ENCODE measurements at regions not wholly inside any gene's neighbourhood (a gene's known extent, or its start where the extent isn't known, plus 50 kb on each side); places are given as distances from the start of the nearest gene placed in this dataset.
A peak's percentile ranks its signal among the peaks of the same experiment; 100 is the strongest.

DNA sequence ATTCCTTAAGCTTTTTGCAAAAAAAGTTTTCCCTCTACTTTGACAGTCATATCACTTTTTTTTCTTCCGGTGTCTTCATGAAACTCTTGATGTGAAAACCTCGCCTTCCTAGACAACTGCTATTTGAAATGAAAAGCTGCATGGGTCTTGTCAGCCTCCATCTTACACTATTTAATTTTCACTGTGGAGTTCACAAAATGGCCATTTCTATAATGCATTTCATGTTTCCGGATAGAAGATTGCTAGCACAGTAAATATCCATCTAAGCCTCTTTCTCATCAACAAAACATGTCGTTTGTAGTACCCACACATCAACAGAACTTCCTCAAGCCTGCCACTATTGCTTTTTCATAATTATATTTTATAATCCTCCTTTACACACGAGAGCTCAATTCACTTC, 204.9 kb upstream of the ID4 start:
- no peak for DNase-seq

DNA sequence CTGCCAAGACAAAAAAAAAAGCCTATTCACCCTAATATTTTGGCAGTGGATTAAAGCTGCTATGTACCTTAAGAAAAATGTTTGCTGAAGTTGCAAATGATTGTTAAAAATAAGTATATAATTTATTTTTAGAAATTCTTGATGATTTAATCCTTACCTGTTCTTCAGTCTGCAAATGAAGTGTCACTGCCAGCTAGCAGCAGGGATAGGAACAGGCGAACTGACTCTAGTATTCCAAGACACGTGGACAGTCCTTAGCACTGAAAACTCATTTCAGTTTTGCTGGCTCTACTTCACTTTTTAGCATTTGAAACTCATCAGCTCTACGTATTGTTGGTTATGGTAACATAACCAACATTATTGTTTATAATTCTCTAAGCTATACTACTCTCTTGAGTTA, 204.4 kb upstream of the ID4 start:
- no peak for DNase-seq

DNA sequence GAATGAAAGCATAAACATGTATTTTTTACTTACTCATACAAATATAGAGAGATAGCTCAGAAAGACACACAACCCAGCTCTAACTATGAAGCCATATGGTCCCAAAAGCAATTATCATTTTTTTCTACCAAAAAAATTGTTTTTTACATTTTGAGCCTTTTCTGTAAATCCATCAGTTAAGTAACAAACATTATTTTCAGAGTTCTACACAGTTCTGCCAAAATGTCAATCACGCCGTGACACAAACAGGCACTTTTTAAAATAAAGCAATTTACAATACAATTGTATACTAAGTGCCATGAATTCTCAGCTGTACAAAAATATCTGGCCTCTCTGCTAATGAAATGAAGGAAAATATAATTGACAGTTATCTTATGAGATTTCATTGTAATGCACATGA, 201.4 kb upstream of the ID4 start:
- no peak for DNase-seq

DNA sequence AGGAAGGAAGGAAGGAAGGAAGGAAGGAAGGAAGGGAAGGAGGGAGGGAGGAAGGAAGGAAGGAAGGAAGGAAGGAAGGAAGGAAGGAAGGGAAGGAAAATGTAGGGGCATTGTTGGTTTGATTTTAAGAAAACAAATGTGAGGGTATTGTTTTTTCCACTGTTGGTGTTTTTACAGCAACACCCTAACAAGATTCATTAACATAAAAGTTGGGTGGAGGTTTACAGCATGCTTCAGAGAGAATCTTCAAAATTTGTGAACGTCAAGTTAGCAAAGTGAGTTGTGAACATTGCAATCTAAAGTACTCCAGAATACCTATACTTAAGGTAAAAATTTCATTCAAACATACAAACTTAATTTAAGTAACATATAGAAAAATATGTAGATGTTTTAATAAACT, 200.2 kb upstream of the ID4 start:
- DNase-seq, result no peak

DNA sequence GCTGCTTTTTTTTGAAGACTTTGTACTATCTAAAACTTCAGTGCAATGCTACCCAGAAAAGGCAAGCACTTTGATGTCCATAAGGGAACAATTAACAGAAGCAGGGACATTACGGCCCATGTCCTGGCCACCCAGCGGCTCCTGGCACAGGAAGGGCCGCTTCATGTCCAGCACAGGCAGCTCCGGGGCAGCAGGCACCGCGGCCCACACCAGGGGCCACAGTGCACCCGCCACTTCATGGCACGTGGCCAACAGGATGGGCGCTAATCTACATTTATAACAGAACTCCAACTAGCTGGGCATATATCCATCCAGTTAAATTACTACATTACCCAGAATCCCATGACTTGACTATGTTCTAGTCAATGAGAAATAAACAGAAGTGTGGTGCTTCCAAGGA, 198.2 kb upstream of the ID4 start:
- DNase-seq, result no peak

DNA sequence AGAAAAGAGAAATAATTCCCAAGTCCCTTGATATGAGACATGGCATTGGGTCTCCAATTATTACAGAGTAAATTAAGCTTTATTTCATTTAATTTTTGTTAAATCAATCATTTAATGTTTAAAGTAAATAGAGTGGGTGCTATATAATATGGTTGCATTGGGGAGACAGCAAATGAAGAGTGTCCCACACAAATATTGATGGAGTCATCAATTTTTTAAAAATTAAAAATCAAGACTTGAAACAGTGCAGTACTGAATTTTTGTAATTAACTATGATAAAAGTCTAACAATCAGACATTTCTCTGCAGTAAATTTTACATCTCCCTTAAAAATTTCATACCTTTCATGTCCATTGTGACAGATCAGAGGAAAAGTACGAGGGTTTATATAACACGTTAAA, 193.9 kb upstream of the ID4 start:
- no peak for DNase-seq

DNA sequence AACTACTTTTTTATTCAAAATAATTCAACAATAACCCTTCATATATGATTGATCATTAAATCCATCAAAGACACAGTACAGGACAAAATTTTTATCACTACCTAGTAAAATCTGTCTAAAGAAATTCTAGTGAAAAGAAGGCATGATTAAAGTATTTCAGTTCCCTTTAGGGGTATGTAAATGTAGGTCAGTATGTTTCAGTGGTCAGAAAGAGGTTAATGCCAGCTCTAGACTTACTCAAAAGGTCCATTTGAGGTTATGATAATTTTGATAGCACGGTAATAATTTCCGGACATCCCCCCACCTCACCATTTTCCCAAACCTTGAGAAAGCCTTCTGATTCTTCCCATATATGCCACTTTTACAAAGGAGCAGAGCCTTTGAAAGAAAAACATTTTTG, 193.5 kb upstream of the ID4 start:
- DNase-seq, result no peak

DNA sequence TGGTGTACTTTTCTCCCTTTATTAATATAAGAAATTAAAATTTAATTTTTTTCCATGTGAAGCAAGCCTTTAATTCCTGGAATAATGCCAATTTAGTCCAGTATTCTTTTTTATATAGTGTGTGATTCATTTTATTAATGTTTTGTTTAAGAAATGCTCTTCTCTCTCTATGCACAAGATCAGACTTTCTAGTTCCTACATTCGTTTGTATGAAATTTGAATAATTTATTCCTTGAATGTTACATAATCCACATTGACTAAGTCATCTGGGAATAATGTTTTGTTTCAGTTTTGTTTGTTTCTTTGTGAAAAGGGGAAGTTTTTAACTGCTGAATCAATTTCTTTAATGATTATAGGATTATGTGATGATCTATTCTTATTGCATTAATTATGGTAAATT, 181.4 kb upstream of the ID4 start:
- DNase-seq, result no peak

DNA sequence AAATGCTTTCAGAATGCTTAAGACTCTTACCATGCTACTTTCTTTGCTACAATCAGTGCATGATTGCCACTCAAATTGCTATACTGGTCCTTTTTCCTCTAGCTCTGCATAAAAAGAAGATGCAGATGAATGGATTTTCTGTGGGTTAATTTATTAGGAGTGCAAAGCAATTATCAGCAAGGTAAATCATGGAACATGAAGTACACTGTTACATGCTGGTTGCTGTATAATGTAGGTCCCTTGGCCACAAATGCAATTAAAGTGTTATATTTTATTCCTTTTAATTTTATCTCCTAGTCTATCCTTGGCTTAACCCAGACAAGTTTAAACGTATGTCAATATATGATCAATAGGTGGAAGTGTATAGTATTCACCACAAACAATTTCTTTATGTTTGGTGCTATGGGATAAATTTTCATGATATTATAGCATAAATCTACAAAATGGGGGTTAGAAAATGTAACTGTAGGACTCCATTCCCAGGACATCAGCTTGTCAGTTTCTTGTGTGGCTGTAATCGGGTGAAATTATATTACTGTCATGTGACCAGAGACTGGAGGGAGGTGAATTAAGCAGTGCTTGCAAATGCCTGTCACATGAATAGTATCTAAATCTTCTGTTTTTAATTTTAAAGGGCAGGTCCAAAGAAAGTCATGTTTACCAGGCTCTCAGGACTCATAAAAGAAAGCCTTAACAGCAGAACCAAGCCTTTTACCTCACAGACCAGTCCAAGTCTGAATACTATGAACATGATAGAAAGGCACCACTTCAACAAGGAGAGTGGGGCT, 176.9 kb upstream of the ID4 start:
- DNase-seq, result no peak

DNA sequence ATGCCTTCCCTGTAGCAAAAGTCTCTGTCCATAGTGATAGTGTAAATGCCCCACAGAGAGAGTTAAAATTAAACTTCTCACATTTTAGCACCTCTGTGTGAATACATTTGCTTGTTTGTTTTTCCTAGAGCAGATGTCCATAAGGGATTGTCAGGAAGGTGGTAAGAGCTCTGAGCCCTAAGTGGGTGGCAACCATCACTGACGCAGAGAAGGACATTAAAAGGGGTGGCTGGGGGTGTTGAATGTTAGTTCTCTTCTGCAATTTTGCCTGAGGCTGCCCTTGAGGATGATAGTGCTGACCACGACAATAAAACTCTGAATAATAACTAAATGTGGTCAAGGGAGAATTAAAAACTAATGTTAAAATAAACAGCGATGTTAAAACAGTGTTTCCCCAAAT, 174.3 kb upstream of the ID4 start:
- no peak for DNase-seq

DNA sequence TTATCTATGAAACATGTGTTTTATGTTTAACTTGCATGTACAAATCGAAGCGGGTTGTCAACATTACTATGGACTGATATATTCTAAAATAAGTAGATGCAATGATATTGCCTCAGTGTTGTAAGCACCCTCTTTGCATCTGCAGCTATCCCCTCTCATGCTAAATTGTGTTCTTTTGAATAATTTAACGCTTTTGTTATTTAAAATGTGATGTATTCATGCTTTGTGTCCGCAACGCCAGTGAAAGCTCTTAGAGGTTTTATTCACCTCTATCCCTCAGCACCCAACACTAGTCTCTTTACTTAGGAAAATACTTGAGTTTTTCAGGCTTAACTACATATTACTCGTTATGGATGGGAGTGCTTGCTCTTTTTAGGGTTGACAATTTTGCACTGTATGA, 173.7 kb upstream of the ID4 start:
- no peak for DNase-seq

DNA sequence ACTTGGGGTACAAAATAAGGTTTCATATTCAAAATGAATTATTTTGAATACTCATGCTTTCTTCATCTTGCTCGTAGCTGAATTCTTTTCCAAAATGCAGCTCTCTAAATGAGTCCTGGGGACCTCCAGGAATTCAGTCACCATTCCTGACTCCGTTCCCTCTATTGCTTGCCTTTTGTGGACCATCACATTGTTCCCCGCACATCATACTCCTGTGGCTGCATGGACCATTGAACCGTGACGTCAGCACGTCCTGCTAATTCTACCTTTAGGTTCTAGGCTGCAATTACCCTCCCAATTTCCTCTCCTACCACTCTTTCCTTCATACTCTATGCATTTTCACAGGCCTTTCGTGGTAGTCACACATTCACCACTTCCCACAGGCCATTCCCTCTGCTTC, 173.1 kb upstream of the ID4 start:
- no peak for DNase-seq

DNA sequence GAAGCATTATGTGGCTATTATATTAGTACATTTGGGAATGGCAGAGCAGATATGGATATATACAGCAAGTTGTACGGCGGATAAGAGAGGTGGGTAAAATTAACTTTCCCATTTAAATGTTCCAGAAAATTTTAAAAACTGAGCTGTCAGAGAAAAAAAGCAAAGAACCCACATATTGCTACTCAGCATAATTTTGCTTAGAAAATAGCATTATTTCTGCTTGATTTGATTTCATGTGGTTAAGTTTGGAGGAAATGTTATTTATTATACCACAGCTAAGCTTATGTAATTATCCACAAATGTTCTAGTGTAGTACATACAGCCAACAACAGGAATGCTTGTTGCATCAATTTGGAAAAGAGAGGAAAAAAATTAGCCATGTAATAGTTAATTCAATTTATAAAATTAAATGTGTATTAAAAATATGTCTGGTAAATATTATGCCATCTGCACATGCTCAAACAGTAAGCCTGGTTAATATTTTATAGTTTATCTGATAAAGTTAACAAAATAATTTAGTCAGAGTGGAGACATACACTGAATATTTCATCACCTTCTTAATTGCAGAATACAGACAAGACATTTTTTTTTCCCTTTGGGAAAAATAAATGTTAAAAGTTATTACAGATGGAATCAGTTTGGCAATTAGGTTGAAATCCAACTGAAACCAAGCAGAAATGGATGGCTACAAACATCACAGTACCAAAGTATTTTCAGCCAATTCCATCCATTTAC, 172.1 kb upstream of the ID4 start:
- DNase-seq, result peak; percentile 41

DNA sequence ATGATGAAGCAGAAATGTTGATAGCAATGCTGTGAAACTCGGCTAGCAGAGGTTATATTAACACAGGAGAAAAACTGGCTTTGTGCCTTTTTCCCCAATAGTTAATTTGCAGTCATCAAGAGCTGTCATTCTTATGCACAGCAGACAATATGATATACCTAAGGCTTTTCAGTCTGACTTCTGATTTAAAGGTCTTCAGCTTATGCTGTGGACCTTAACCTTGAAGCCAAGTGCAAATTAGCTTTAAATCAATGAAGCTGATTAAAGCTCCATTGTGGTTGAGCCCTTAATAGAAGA, 171.6 kb upstream of the ID4 start:
- DNase-seq, result no peak

DNA sequence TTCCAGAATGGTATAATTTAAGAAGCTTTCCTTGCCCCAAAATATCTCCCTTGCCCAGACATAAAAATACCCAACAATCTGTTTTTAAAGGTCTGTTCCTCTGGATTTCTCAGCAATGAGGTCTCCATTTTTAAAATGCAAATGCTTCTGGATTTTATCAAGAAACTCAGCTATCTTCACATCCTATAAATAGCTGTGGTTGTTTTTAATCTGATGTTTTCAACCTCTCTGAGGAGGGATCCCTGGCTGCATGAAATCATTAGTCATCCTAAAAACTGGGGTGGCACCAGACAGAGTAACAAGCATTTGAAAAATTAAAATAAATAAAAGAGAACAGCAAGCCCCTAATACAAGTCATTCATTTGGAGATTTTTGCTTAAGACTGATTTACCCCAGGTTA, 168.5 kb upstream of the ID4 start:
- DNase-seq, result peak; percentile 53

DNA sequence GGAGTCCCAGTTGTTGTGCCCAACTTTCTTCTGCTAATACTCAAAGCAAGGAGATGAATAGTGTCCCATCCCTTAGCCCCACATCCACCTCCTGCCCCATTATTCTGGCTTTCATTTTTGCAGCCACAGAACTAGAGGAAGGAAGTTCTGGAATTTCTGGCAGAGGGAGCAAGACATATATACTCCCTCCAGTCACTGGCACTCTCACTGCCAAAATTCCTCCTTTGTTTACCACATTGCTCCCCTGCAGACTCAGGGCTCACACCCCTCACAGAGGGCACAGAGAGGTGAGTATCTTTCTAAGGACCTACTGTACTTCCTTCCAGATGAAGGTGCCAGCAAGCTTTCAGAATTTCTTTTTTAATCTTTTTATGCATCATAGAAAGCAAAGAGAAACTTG, 168.0 kb upstream of the ID4 start:
- peak; percentile 76 for DNase-seq

DNA sequence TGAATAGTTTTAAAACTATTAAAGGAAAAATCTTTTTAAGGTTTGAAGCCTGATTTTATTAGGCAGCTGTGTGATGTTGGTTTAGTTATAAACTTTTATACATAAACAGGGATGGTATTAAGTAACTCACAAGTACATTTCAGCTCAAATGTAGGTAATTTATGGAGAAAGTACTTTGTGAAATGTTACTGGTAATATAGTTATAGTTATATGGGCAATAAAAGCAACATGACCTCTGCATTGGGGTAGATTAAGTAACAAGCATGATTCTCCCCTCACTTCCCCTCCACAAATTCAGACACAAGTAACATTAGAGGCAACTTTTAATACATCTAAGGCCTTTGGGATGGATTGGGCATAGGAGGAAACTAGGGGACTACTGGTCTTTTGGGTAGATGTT, 154.3 kb upstream of the ID4 start:
- DNase-seq, result no peak

DNA sequence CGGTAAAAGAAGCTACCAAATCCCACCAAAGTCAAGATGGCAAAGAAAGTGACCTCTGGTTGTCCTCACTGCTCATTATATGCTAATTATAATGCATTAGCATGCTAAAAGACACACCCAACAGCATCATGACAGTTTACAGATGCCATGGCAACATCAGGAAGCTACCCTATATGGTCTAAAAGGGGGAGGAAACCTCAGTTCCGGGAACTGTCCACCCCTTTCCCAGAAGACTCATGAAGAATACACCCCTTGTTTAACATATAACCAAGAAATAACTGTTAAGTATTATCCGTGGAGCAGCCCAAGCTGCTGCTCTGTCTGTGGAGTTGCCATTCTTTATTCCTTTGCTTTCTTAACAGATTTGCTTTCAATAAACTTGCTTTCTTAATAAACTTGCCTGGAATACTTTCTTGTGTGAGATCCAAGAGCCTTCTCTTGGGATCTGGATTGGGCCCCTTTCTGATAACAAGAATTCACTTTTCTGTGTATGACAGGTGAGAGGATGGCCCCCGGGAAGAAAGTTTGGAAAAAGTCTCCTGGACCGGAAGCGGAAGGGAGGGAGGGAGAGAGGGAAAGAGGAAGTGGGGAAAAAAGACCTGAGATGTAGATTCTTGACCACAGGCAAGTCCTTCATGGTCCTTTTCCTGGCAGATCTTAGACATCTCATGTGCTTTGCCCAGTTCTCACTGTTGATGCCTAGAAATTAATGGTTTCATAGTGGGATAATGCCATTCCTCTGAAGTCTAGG, 146.7 kb upstream of the ID4 start:
- no peak for DNase-seq

DNA sequence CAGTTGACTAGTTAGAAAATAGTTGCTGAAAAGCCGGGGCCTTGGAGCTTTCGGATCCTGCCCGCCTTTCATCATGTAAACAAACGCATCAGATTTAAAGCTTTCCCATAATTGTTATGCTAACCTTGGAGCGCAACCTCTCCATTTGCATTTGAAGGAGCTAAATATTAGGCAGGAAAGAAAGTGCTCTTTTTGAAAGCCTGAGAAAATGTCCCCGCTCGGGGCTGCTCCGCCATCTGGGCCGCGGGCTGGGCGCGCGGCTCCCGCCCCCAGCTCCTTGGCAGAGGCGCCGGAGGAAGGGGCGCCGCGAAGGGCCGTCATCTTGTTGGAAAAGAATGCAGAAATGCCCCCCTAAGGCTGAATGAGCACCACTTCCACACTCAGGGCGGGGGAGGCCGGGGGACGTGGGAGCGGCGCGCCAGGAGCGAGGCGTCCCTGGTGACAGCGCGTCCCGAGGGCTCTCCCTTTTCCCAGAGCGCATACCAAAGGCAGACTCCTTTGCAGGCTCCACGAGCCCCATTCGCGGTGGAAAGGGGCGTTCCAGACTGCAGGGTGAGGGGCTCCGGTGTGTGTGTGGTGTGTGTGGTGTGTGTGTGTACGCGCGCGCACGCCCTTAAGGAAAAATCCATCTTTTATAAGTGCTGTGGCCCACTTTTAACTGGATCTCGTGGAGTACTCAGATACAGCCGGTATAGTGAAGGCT, 145.6 kb upstream of the ID4 start:
- DNase-seq, result peak; percentile 17

DNA sequence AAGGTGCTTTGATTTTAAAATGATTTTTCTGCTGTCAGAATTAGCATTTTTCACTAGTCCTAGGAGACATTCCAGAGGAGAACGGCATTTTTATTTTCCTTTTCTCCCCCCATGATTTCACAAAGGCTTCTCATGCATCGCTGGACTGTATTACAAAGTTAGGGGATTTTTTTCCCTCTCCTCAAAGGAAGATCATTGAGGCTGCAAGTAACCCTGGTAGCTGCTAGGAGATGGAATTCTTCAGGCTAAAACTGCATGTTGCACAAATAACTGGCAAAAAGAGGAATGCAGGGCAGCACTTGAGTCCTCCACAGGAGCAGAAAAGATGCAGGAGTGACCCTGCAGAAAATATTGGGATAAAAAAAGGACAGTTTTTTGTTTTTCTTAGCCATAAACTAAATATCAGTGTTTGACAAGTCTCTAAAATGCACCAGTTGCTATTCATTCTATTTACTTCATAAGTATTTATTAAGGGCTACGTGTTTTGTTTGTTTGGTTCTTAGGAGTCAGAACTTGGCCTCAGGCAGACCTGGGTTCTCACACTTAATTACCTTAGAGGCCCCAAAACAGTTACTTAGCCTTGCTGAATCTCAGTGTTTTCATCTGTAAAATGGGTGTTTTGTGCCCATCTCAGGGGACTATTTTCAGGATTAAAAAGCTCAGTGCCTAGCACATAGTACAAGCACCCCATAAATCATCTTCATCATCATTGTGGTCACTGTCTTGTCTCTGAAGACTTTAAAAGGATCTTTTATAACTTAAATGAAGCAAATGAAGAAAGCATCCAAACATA, 144.5 kb upstream of the ID4 start:
- no peak for DNase-seq

DNA sequence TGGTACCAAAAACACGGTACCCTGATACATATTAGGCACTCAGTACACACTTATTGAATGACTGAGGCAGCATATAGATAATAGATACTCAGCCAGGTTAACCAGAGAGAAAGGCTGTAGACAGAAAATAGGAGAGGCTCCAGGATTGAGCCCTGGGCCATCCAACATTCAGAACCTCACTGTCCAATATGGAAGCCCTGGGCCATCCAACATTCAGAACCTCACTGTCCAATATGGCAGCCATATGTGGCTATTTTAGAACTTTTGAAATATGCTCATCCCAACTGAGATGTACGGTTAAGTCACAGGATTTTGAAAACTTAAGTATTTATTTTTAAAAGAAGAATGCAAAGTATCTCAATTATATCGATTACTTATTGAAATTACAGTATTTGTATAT, 142.5 kb upstream of the ID4 start:
- no peak for DNase-seq

DNA sequence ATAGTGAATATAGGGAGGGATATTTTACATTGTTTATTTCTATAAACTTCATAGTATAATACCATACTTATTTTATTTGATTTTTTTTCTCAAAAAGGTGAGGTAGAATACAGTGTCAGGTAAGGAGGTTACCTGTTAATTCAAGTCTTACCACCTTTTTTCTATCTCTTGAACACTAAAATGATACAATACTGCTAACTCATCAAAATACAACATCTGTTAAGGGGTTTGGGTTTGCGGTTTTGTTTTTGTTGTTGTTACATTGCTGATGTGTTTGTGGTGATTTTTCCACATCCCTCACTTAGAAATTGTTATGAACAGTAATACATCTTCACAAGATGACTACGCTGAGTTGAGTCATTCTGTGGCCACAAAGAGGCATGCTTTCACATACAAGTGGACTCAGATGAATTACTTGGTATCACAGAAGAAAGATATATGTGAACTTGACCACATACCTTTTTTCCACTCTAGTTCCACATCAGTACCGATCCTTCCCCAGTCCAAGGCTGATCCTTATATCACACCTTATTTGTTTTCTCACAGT, 139.4 kb upstream of the ID4 start:
- peak; percentile 85 for DNase-seq

Data from fibroblast of skin of abdomen (primary cell).